GM12878 (cell line): ENCODE measurements at regions not wholly inside any gene's neighbourhood (a gene's known extent, or its start where the extent isn't known, plus 50 kb on each side); places are given as distances from the start of the nearest gene placed in this dataset.

Experiments used
- ATAC-seq: fragments of 200-7000 bp; cut with Tn5 transposase; 3 replicates; pipeline ENCODE4 v1.9.1; 2020; ENCODE audit warnings: mild to moderate bottlenecking, moderate library complexity
- BruUV-seq: library from RNA; stranded (reverse); fragments of 400-500 nt; replicated peaks from 2 replicates; lab custom pipeline; 2021; lab: Mats Ljungman, UMichigan
- CTCF ChIA-PET: fragments of 300-600 bp; sonication (Branson Sonifier 250); formaldehyde crosslinking; extraction: SDS; loops from one replicate; lab custom pipeline; 2021; ENCODE audit warnings: inconsistent platforms; lab: Yijun Ruan, JAX
- POLR2A ChIA-PET: fragments of 350-600 bp; formaldehyde crosslinking; extraction: SDS; loops from one replicate; lab custom pipeline; 2021; ENCODE audit warnings: inconsistent platforms; lab: Charles Lee
- RAD21 ChIA-PET: fragments of 300-600 bp; sonication (Branson Sonifier 250); formaldehyde crosslinking; loops from one replicate; lab custom pipeline; 2023; ENCODE audit warnings: antibody characterized with exemption; ENCODE audit not compliant: unreplicated experiment; lab: Charles Lee
- SMC1A ChIA-PET: fragments of 300-600 bp; sonication (Branson Sonifier 250); formaldehyde crosslinking; loops from one replicate; lab custom pipeline; 2023; ENCODE audit not compliant: unreplicated experiment, uncharacterized antibody; lab: Charles Lee
- DNase-seq: peaks from one replicate; pipeline ENCODE4 v3.0.0-alpha.2; 2011; ENCODE audit warnings: low read depth, low spot score
- FAIRE-seq: peaks from 3 replicates; lab custom pipeline; 2011; peaks lifted over from hg19 to GRCh38; lab: Jason Lieb, UNC
- H2AFZ ChIP-seq: 2 replicates; pipeline ENCODE4 v1.6.0; 2011; ENCODE audit warnings: low read depth, low read length, control low read depth; ENCODE audit not compliant: control insufficient read depth
- H3K27ac ChIP-seq: 2 replicates; pipeline ENCODE4 v1.5.1; 2011; ENCODE audit warnings: control low read depth; ENCODE audit not compliant: control insufficient read depth, insufficient read depth
- H3K27me3 ChIP-seq, 2 experiments: replicated peaks in 1 of 2; 2 replicates each; pipeline versions ENCODE4 v1.6.0 to v1.6.1; 2011; ENCODE audit warnings: low read length in 1 of 2; ENCODE audit not compliant: control insufficient read depth in 2 of 2, insufficient read depth in 2 of 2
- H3K36me3 ChIP-seq, 2 experiments: 2 replicates each; pipeline ENCODE4 v1.5.1; 2011; ENCODE audit warnings: low read length in 1 of 2; ENCODE audit not compliant: control insufficient read depth in 2 of 2, insufficient read depth in 2 of 2
- H3K4me1 ChIP-seq: 2 replicates; pipeline ENCODE4 v1.6.1; 2011; ENCODE audit warnings: mild to moderate bottlenecking, low read length, moderate library complexity, mixed read lengths; ENCODE audit not compliant: control insufficient read depth, insufficient read depth
- H3K4me2 ChIP-seq: 2 replicates; pipeline ENCODE4 v1.6.0; 2011; ENCODE audit warnings: control low read depth; ENCODE audit not compliant: control insufficient read depth, insufficient read depth
- H3K4me3 ChIP-seq: fragments of 200-600 bp; sonication (generic); 2 replicates; pipeline ENCODE4 v1.5.1; 2016
- H3K79me2 ChIP-seq: 2 replicates; pipeline ENCODE4 v1.6.0; 2011; ENCODE audit warnings: low read length; ENCODE audit not compliant: control insufficient read depth, insufficient read depth
- H3K9ac ChIP-seq: 2 replicates; pipeline ENCODE4 v1.8.0; 2011; ENCODE audit warnings: low read length, control low read depth, mixed read lengths; ENCODE audit not compliant: control insufficient read depth, insufficient read depth
- H3K9me3 ChIP-seq: replicated peaks from 3 replicates; pipeline ENCODE4 v1.5.1; 2011; ENCODE audit warnings: mild to moderate bottlenecking, low read length; ENCODE audit not compliant: control insufficient read depth, insufficient read depth
- H4K20me1 ChIP-seq: 2 replicates; pipeline ENCODE4 v1.6.0; 2011; ENCODE audit not compliant: control insufficient read depth, insufficient read depth
- FOS ChIP-seq: IDR thresholded peaks from 3 replicates; pipeline ENCODE4 v1.6.1; 2011; ENCODE audit warnings: borderline replicate concordance; ENCODE audit not compliant: insufficient read length; ENCODE audit errors: extremely low read depth
- FOXM1 ChIP-seq: IDR thresholded peaks from 2 replicates; pipeline ENCODE4 v1.6.1; 2012; ENCODE audit warnings: low read depth, mild to moderate bottlenecking, inconsistent platforms, low read length, moderate library complexity
- HDAC2 ChIP-seq: fragments of 200-600 bp; sonication (generic); IDR thresholded peaks from 2 replicates; pipeline ENCODE4 v1.6.1; 2017
- KDM1A ChIP-seq: fragments of 200-600 bp; sonication (generic); IDR thresholded peaks from 2 replicates; pipeline ENCODE4 v1.6.1; 2016; ENCODE audit warnings: borderline replicate concordance
- KLF5 ChIP-seq: fragments of 450-650 bp; IDR thresholded peaks from 2 replicates; pipeline ENCODE4 v1.6.1; 2014; ENCODE audit warnings: mild to moderate bottlenecking; ENCODE audit not compliant: partially characterized antibody
- RFX5 ChIP-seq: IDR thresholded peaks from 2 replicates; pipeline ENCODE4 v1.6.1; 2011; ENCODE audit warnings: low read depth, low read length, improper control_type of control experiment
- SRF ChIP-seq, 2 experiments: IDR thresholded peaks; 2 replicates each; pipeline ENCODE4 v1.6.1; 2011; ENCODE audit warnings: low read depth in 2 of 2, low read length in 2 of 2, mild to moderate bottlenecking in 1 of 2, moderate library complexity in 1 of 2
- ZBED1 ChIP-seq: IDR thresholded peaks from 2 replicates; pipeline ENCODE4 v1.6.1; 2016; ENCODE audit warnings: borderline replicate concordance
- WGBS: methylation state at CpG from one replicate; pipeline ENCODE4 v1.1.6; 2016; ENCODE audit warnings: low lambda C conversion rate; ENCODE audit not compliant: insufficient replicate concordance, insufficient coverage; ENCODE audit errors: missing lambda C conversion rate; 5-methylcytosine and 5-hydroxymethylcytosine counted together
- in situ Hi-C: fragments of 300-500 bp; cut with MboI; formaldehyde crosslinking; loops from 9 replicates; pipeline ENCODE4 v1.14.3; 2018; ENCODE audit warnings: mixed read lengths
- intact Hi-C: fragments of 100-400 bp; cut with micrococcal nuclease; formaldehyde crosslinking; loops from one replicate; pipeline ENCODE4 v1.14.2; 2022; ENCODE audit not compliant: unreplicated experiment
- TF ChIP-seq, protein P1 (sequence below): fragments of 450-650 bp; IDR thresholded peaks from 2 replicates; pipeline ENCODE4 v1.6.1; 2014; ENCODE audit warnings: mild to moderate bottlenecking
- TF ChIP-seq, protein P2 (sequence below): IDR thresholded peaks from 2 replicates; pipeline ENCODE4 v1.6.1; 2012; ENCODE audit warnings: low read depth, low read length, improper control_type of control experiment
- TF ChIP-seq, protein P3 (sequence below): fragments of 450-650 bp; formaldehyde crosslinking; IDR thresholded peaks from 2 replicates; pipeline ENCODE4 v1.4.0; 2022; ENCODE audit warnings: mild to moderate bottlenecking, moderate library complexity

DNA sequence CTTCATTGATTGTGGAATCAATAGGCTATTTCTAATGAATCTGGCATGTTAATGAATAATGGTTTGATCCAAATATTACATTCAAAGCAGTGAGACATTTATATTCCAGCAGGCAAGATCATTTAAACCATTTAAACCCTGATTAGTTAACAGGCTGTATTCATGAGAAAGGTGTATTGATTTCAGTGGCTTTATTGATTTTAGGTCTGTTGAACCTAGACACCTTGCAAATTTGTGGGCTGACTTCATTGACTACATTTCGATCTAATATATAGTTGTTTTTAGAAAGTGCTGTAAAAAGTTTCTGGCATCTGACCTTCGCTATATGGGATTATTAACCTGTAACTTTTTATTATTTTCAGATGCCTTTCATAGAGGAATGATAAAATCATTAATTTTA lies 900.1 kb upstream of the CITED2 start:
- no peaks in the 10 kb centered on the region for H4K20me1 ChIP-seq
- no TSS peak for BruUV-seq
- H3K4me1 ChIP-seq, result peaks cover 4% of the 10 kb centered on the region; the same call in 1 of the 2 replicates
- no peaks in the 10 kb centered on the region for H3K27me3 ChIP-seq
- H3K27ac ChIP-seq, result no peak overlapping the region
- H3K9ac ChIP-seq, result no peak overlapping the region
- intact Hi-C loops, result loop anchor here (10.0 kb wide), 1 partner anchor 900 kb away; the partner anchor contains the start of gene CITED2
- no peaks in the 10 kb centered on the region for H3K36me3 ChIP-seq
- no peaks in the 10 kb centered on the region for H3K79me2 ChIP-seq
- no peak overlapping the region for H3K4me2 ChIP-seq
- ATAC-seq (no peak), FAIRE-seq (no peak), DNase-seq (no peak)
- SMC1A ChIA-PET, result no interaction called here
- RAD21 ChIA-PET, result no interaction called here
- POLR2A ChIA-PET, result no interaction called here
- no peaks in the 10 kb centered on the region; the same call in 1 of the 3 replicates for H3K9me3 ChIP-seq
- H3K4me3 ChIP-seq, result no peak overlapping the region
- no peak for TF ChIP-seq KDM1A
- TF ChIP-seq FOXM1, result no peak
- TF ChIP-seq, protein P1, sequence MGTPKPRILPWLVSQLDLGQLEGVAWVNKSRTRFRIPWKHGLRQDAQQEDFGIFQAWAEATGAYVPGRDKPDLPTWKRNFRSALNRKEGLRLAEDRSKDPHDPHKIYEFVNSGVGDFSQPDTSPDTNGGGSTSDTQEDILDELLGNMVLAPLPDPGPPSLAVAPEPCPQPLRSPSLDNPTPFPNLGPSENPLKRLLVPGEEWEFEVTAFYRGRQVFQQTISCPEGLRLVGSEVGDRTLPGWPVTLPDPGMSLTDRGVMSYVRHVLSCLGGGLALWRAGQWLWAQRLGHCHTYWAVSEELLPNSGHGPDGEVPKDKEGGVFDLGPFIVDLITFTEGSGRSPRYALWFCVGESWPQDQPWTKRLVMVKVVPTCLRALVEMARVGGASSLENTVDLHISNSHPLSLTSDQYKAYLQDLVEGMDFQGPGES, result no peak
- no peak for TF ChIP-seq ZBED1
- no peak for TF ChIP-seq FOS
- TF ChIP-seq HDAC2, result no peak
- TF ChIP-seq RFX5, result no peak
- no peak for TF ChIP-seq KLF5
- no peak for TF ChIP-seq SRF (IDR thresholded peaks at IDR 0.05; ENCODE audit: low read depth in 2 of 2, low read length in 2 of 2)
- TF ChIP-seq, protein P2, sequence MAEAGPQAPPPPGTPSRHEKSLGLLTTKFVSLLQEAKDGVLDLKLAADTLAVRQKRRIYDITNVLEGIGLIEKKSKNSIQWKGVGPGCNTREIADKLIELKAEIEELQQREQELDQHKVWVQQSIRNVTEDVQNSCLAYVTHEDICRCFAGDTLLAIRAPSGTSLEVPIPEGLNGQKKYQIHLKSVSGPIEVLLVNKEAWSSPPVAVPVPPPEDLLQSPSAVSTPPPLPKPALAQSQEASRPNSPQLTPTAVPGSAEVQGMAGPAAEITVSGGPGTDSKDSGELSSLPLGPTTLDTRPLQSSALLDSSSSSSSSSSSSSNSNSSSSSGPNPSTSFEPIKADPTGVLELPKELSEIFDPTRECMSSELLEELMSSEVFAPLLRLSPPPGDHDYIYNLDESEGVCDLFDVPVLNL, result no peak
- TF ChIP-seq, protein P3, sequence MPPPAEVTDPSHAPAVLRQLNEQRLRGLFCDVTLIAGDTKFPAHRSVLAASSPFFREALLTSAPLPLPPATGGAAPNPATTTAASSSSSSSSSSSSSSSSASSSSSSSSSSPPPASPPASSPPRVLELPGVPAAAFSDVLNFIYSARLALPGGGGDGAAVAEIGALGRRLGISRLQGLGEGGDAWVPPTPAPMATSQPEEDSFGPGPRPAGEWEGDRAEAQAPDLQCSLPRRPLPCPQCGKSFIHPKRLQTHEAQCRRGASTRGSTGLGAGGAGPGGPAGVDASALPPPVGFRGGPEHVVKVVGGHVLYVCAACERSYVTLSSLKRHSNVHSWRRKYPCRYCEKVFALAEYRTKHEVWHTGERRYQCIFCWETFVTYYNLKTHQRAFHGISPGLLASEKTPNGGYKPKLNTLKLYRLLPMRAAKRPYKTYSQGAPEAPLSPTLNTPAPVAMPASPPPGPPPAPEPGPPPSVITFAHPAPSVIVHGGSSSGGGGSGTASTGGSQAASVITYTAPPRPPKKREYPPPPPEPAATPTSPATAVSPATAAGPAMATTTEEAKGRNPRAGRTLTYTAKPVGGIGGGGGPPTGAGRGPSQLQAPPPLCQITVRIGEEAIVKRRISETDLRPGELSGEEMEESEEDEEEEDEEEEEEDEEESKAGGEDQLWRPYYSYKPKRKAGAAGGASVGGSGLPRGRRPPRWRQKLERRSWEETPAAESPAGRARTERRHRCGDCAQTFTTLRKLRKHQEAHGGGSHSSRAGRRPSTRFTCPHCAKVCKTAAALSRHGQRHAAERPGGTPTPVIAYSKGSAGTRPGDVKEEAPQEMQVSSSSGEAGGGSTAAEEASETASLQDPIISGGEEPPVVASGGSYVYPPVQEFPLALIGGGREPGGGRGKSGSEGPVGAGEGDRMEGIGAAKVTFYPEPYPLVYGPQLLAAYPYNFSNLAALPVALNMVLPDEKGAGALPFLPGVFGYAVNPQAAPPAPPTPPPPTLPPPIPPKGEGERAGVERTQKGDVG (CRISPR knock-in tag), result no peak
- WGBS, result 60% methylated on average over 2 of the region's 2 CpGs
- H2AFZ ChIP-seq, result no peak overlapping the region
- in situ Hi-C loops, result no loop called here
- CTCF ChIA-PET, result no interaction called here
